ENCODE measurements at regions not wholly inside any gene's neighbourhood (a gene's known extent, or its start where the extent isn't known, plus 50 kb on each side); places are given as distances from the start of the nearest gene placed in this dataset.
A peak's percentile ranks its signal among the peaks of the same experiment; 100 is the strongest.

- no peak for ATAC-seq (ENCODE audit: low FRiP score in 2 of 2)
- no peak overlapping the region for H3K4me3 ChIP-seq
- WGBS, 2 donors, result 86 to 88% methylated on average over 6 of the region's 6 CpGs
- DNase-seq, result no peak
- H3K36me3 ChIP-seq, result no peaks in the 10 kb centered on the region
- TF ChIP-seq POLR2AphosphoS5 (IDR thresholded peaks at IDR 0.05) (no peak), CTCF (IDR thresholded peaks at IDR 0.05) (no peak), EP300 (IDR thresholded peaks at IDR 0.05) (no peak), POLR2A (IDR thresholded peaks at IDR 0.05) (no peak)
- H3K9me3 ChIP-seq, result no peaks in the 10 kb centered on the region
- H3K27ac ChIP-seq, result no peak overlapping the region
- H3K27me3 ChIP-seq, result no peaks in the 10 kb centered on the region
- H3K4me1 ChIP-seq, result no peaks in the 10 kb centered on the region
Observed at GRCh38 chr4:137967480-137968190, 274.5 kb downstream of the SLC7A11 start.

GRCh38 chr4:137966504-137966903 lies 275.6 kb downstream of the SLC7A11 start:
- WGBS, 2 donors, result 81 to 94% methylated on average over 3 of the region's 3 CpGs
- Histone ChIP-seq H3K4me3 (no peak overlapping the region), H3K27me3 (no peaks in the 10 kb centered on the region), H3K9me3 (no peaks in the 10 kb centered on the region), H3K4me1 (no peaks in the 10 kb centered on the region), H3K36me3 (no peaks in the 10 kb centered on the region), H3K27ac (no peak overlapping the region)
- DNase-seq, result no peak
- no peak for TF ChIP-seq POLR2A (IDR thresholded peaks at IDR 0.05)
- ATAC-seq (ENCODE audit: low FRiP score in 2 of 2), result no peak

GRCh38 chr4:137961051-137961438 lies 281.1 kb downstream of the SLC7A11 start:
- DNase-seq (peak in 1 of 2 donors; percentile 23), ATAC-seq (ENCODE audit: low FRiP score in 2 of 2) (no peak)
- Histone ChIP-seq H3K27me3 (no peaks in the 10 kb centered on the region), H3K4me3 (no peak overlapping the region), H3K27ac (peak overlapping the region in 1 of 4 donors; percentile 1), H3K9me3 (no peaks in the 10 kb centered on the region), H3K4me1 (peaks cover 0 to 10% (median 3%) of the 10 kb centered on the region in 4 donors), H3K36me3 (no peaks in the 10 kb centered on the region)
- TF ChIP-seq EP300 (IDR thresholded peaks at IDR 0.05) (no peak), POLR2A (IDR thresholded peaks at IDR 0.05) (no peak), POLR2AphosphoS5 (IDR thresholded peaks at IDR 0.05) (no peak), CTCF (IDR thresholded peaks at IDR 0.05) (no peak)

- Histone ChIP-seq H3K4me3 (no peak overlapping the region), H3K4me1 (peaks cover 0 to 10% (median 3%) of the 10 kb centered on the region in 4 donors), H3K27ac (peak overlapping the region in 1 of 4 donors; percentile 1), H3K27me3 (no peaks in the 10 kb centered on the region), H3K36me3 (no peaks in the 10 kb centered on the region), H3K9me3 (no peaks in the 10 kb centered on the region)
- WGBS, 2 donors, result 46 to 48% methylated on average over 3 of the region's 3 CpGs
- no peak for DNase-seq
- ATAC-seq (ENCODE audit: low FRiP score in 2 of 2), result no peak
- TF ChIP-seq POLR2AphosphoS5 (IDR thresholded peaks at IDR 0.05) (no peak), EP300 (IDR thresholded peaks at IDR 0.05) (no peak), POLR2A (IDR thresholded peaks at IDR 0.05) (no peak)
Observed at GRCh38 chr4:137960371-137961050, 281.6 kb downstream of the SLC7A11 start.

GRCh38 chr4:137957806-137958205 lies 284.3 kb downstream of the SLC7A11 start:
- Histone ChIP-seq H3K36me3 (no peaks in the 10 kb centered on the region), H3K27me3 (no peaks in the 10 kb centered on the region), H3K4me1 (peaks cover 0 to 10% (median 3%) of the 10 kb centered on the region in 4 donors), H3K4me3 (no peak overlapping the region), H3K27ac (no peak overlapping the region), H3K9me3 (no peaks in the 10 kb centered on the region)
- no peak for ATAC-seq (ENCODE audit: low FRiP score in 2 of 2)
- WGBS, 2 donors, result 85 to 98% methylated on average over 3 of the region's 3 CpGs
- DNase-seq, result no peak
- no peak for TF ChIP-seq POLR2A (IDR thresholded peaks at IDR 0.05)
- no peak for TF ChIP-seq EP300 (IDR thresholded peaks at IDR 0.05)
- TF ChIP-seq POLR2AphosphoS5 (IDR thresholded peaks at IDR 0.05), result no peak
- no peak for TF ChIP-seq CTCF (IDR thresholded peaks at IDR 0.05)

All from upper lobe of left lung (tissue), 6 donors.